ENCODE measurements at regions not wholly inside any gene's neighbourhood (a gene's known extent, or its start where the extent isn't known, plus 50 kb on each side); places are given as distances from the start of the nearest gene placed in this dataset.

- Histone ChIP-seq H3F3A (ENCODE audit: insufficient read depth, low read length, poor library complexity, severe bottlenecking) (no peaks in the 10 kb centered on the region), H3K4me2 (ENCODE audit: low read length) (no peak overlapping the region), H2AFZ (ENCODE audit: low read depth, low read length) (no peak overlapping the region), H3K36me3 (ENCODE audit: insufficient read depth, low read length) (no peaks in the 10 kb centered on the region), H3K9me2 (ENCODE audit: insufficient read depth, low read length) (no peaks in the 10 kb centered on the region), H3K79me2 (replicated peaks; ENCODE audit: insufficient read depth, low read length) (no peaks in the 10 kb centered on the region), H3K27me3 (ENCODE audit: insufficient read depth, low read depth, low read length) (no peaks in the 10 kb centered on the region), H4K20me1 (ENCODE audit: insufficient read depth) (no peaks in the 10 kb centered on the region), H3K27ac (ENCODE audit: low read length) (no peak overlapping the region), H3K4me3 (ENCODE audit: low read length) (no peak overlapping the region), H3K9ac (ENCODE audit: low read length) (no peak overlapping the region), H3K9me3 (ENCODE audit: low read length) (no peaks in the 10 kb centered on the region)
- TF ChIP-seq TAF1 (IDR thresholded peaks at IDR 0.05; ENCODE audit: low read depth), result no peak
- TF ChIP-seq CTCF (IDR thresholded peaks at IDR 0.05; ENCODE audit: poor library complexity, severe bottlenecking), result peak; percentile 47
- no peak for TF ChIP-seq SMC3 (conservative IDR thresholded peaks at IDR 0.05; ENCODE audit: poor library complexity)
- TF ChIP-seq REST (IDR thresholded peaks at IDR 0.05; ENCODE audit: borderline replicate concordance), result no peak
- no peak for TF ChIP-seq EZH2 (IDR thresholded peaks at IDR 0.05; ENCODE audit: borderline replicate concordance, insufficient read depth, low read length, poor library complexity, severe bottlenecking)
- no peak for TF ChIP-seq MXI1 (conservative IDR thresholded peaks at IDR 0.05; ENCODE audit: poor library complexity, severe bottlenecking)
Observed at GRCh38 chrX:39149761-39150160, 348.5 kb downstream of the MID1IP1 start.

GRCh38 chrX:39150220-39150619 is 349.0 kb downstream of the MID1IP1 start:
- H3K36me3 ChIP-seq (ENCODE audit: insufficient read depth, low read length), result no peaks in the 10 kb centered on the region
- no peaks in the 10 kb centered on the region for H3K9me3 ChIP-seq (ENCODE audit: low read length)
- H3K4me3 ChIP-seq (ENCODE audit: low read length), result no peak overlapping the region
- no peak overlapping the region for H2AFZ ChIP-seq (ENCODE audit: low read depth, low read length)
- no peaks in the 10 kb centered on the region for H3K9me2 ChIP-seq (ENCODE audit: insufficient read depth, low read length)
- H3F3A ChIP-seq (ENCODE audit: insufficient read depth, low read length, poor library complexity, severe bottlenecking), result no peaks in the 10 kb centered on the region
- no peaks in the 10 kb centered on the region for H3K79me2 ChIP-seq (replicated peaks; ENCODE audit: insufficient read depth, low read length)
- H3K9ac ChIP-seq (ENCODE audit: low read length), result no peak overlapping the region
- no peaks in the 10 kb centered on the region for H3K27me3 ChIP-seq (ENCODE audit: insufficient read depth, low read depth, low read length)
- no peak overlapping the region for H3K27ac ChIP-seq (ENCODE audit: low read length)
- H3K4me2 ChIP-seq (ENCODE audit: low read length), result no peak overlapping the region
- no peaks in the 10 kb centered on the region for H4K20me1 ChIP-seq (ENCODE audit: insufficient read depth)
- no peak for TF ChIP-seq MXI1 (conservative IDR thresholded peaks at IDR 0.05; ENCODE audit: poor library complexity, severe bottlenecking)
- no peak for TF ChIP-seq POLR2AphosphoS5 (IDR thresholded peaks at IDR 0.05)
- TF ChIP-seq REST (IDR thresholded peaks at IDR 0.05; ENCODE audit: borderline replicate concordance), result no peak
- no peak for TF ChIP-seq TAF1 (IDR thresholded peaks at IDR 0.05; ENCODE audit: low read depth)
- TF ChIP-seq EZH2 (IDR thresholded peaks at IDR 0.05; ENCODE audit: borderline replicate concordance, insufficient read depth, low read length, poor library complexity, severe bottlenecking), result no peak
